MM.1S (cell line): ENCODE measurements at regions not wholly inside any gene's neighbourhood (a gene's known extent, or its start where the extent isn't known, plus 50 kb on each side); places are given as distances from the start of the nearest gene placed in this dataset.

Experiments
- DNase-seq: peaks from one replicate; pipeline ENCODE4 v3.0.0-alpha.2; 2015
- H2AFZ ChIP-seq: fragments of 300-600 bp; sonication (generic); 2 replicates; pipeline ENCODE4 v1.6.0; 2016; ENCODE audit warnings: antibody characterized with exemption, low read length
- H3F3A ChIP-seq: fragments of 300-600 bp; sonication (generic); 2 replicates; pipeline ENCODE4 v1.6.1; 2016; ENCODE audit warnings: mild to moderate bottlenecking, antibody characterized with exemption, low read length, moderate library complexity, mixed read lengths; ENCODE audit not compliant: insufficient read depth
- H3K27ac ChIP-seq: fragments of 300-600 bp; sonication (generic); 2 replicates; pipeline ENCODE4 v1.5.1; 2016; ENCODE audit warnings: mild to moderate bottlenecking, low read length
- H3K27me3 ChIP-seq: fragments of 300-600 bp; sonication (generic); replicated peaks from 2 replicates; pipeline ENCODE4 v1.6.0; 2016; ENCODE audit warnings: low read length; ENCODE audit not compliant: insufficient read depth
- H3K36me3 ChIP-seq: fragments of 300-600 bp; sonication (generic); replicated peaks from 2 replicates; pipeline ENCODE4 v1.6.1; 2016; ENCODE audit warnings: mild to moderate bottlenecking, low read length, mixed read lengths; ENCODE audit not compliant: insufficient read depth
- H3K4me1 ChIP-seq: fragments of 300-600 bp; sonication (generic); 2 replicates; pipeline ENCODE4 v1.6.1; 2016; ENCODE audit warnings: low read length, mixed read lengths
- H3K4me2 ChIP-seq: fragments of 300-600 bp; sonication (generic); 2 replicates; pipeline ENCODE4 v1.6.0; 2016; ENCODE audit warnings: low read depth, low read length
- H3K4me3 ChIP-seq: fragments of 300-600 bp; sonication (generic); 2 replicates; pipeline ENCODE4 v1.5.1; 2016; ENCODE audit warnings: low read length, mixed read lengths
- H3K79me2 ChIP-seq: fragments of 300-600 bp; sonication (generic); 2 replicates; pipeline ENCODE4 v1.6.1; 2016; ENCODE audit warnings: mixed run types, low read length, mixed read lengths
- H3K9ac ChIP-seq: fragments of 300-600 bp; sonication (generic); 2 replicates; pipeline ENCODE4 v1.6.1; 2016; ENCODE audit warnings: low read length, mixed read lengths
- H3K9me2 ChIP-seq: fragments of 300-600 bp; sonication (generic); replicated peaks from 2 replicates; pipeline ENCODE4 v1.6.1; 2016; ENCODE audit warnings: mild to moderate bottlenecking, low read length, mixed read lengths; ENCODE audit not compliant: insufficient read depth
- H3K9me3 ChIP-seq: fragments of 300-600 bp; sonication (generic); replicated peaks from 2 replicates; pipeline ENCODE4 v1.6.1; 2016; ENCODE audit warnings: mild to moderate bottlenecking, low read length, mixed read lengths; ENCODE audit not compliant: insufficient read depth
- H4K20me1 ChIP-seq: fragments of 300-600 bp; sonication (generic); 2 replicates; pipeline ENCODE4 v1.6.1; 2016; ENCODE audit warnings: mild to moderate bottlenecking, low read length, moderate library complexity, mixed read lengths; ENCODE audit not compliant: insufficient read depth
- CTCF ChIP-seq: fragments of 300-600 bp; sonication (generic); IDR thresholded peaks from 2 replicates; pipeline ENCODE4 v1.5.1; 2016; ENCODE audit warnings: antibody characterized with exemption, low read length, mixed read lengths
- EZH2 ChIP-seq: fragments of 300-600 bp; sonication (generic); optimal IDR thresholded peaks from 2 replicates; pipeline ENCODE3; 2017; ENCODE audit warnings: low read depth, mild to moderate bottlenecking, antibody characterized with exemption, low read length, mixed read lengths
- EZH2phosphoT487 ChIP-seq: fragments of 300-600 bp; sonication (generic); IDR thresholded peaks from 2 replicates; pipeline ENCODE4 v1.6.1; 2018; ENCODE audit warnings: antibody characterized with exemption, low read length

DNA sequence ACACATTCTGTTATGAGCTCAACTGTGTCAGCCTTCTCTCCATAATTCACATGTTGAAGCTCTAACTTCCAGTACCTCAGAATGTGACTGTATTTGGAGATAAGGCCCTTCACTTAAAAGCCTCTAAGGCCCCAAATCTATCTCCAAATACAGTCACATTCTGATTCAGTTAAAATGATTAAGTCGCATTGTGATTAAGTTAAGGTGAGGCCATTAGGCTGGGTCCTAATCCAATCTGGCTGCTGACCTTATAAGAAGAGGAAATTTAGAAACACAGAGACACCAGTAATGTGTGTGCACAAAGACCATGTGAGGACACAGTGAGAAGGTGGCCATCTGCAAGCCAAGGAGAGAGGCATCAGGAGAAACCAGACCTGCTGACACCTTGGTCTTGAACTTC, 141.6 kb downstream of the GXYLT1 start:
- no peaks in the 10 kb centered on the region for H3K36me3 ChIP-seq
- no peak overlapping the region for H3K4me2 ChIP-seq
- no peak overlapping the region for H3K9ac ChIP-seq
- H4K20me1 ChIP-seq = no peaks in the 10 kb centered on the region
- no peaks in the 10 kb centered on the region for H3K4me1 ChIP-seq
- no peaks in the 10 kb centered on the region for H3F3A ChIP-seq
- no peaks in the 10 kb centered on the region for H3K9me2 ChIP-seq
- TF ChIP-seq EZH2 (no peak), EZH2phosphoT487 (no peak), CTCF (no peak)
- no peak overlapping the region for H3K27ac ChIP-seq
- no peak overlapping the region for H2AFZ ChIP-seq
- no peaks in the 10 kb centered on the region for H3K79me2 ChIP-seq
- H3K9me3 ChIP-seq = no peaks in the 10 kb centered on the region
- DNase-seq = no peak
- H3K4me3 ChIP-seq = no peak overlapping the region
- H3K27me3 ChIP-seq = no peaks in the 10 kb centered on the region

- Histone ChIP-seq H3K36me3 (no peaks in the 10 kb centered on the region), H3K4me1 (no peaks in the 10 kb centered on the region), H3K4me2 (no peak overlapping the region), H3K79me2 (no peaks in the 10 kb centered on the region), H3K9me3 (no peaks in the 10 kb centered on the region), H3K4me3 (no peak overlapping the region), H3K9me2 (no peaks in the 10 kb centered on the region), H3K9ac (no peak overlapping the region), H4K20me1 (no peaks in the 10 kb centered on the region), H3K27ac (no peak overlapping the region), H3F3A (no peaks in the 10 kb centered on the region), H2AFZ (no peak overlapping the region), H3K27me3 (no peaks in the 10 kb centered on the region)
- TF ChIP-seq CTCF = no peak
- no peak for TF ChIP-seq EZH2
- TF ChIP-seq EZH2phosphoT487 = no peak
- DNase-seq = no peak
Measured at GRCh38 chr12:42002563-42002962, 142.1 kb downstream of the GXYLT1 start.

- Histone ChIP-seq H3K9me2 (no peaks in the 10 kb centered on the region), H3K9me3 (no peaks in the 10 kb centered on the region), H3K4me1 (no peaks in the 10 kb centered on the region), H3K36me3 (no peaks in the 10 kb centered on the region), H4K20me1 (no peaks in the 10 kb centered on the region), H3K4me3 (no peak overlapping the region), H2AFZ (no peak overlapping the region), H3K4me2 (no peak overlapping the region), H3K27ac (no peak overlapping the region), H3F3A (no peaks in the 10 kb centered on the region), H3K27me3 (no peaks in the 10 kb centered on the region), H3K9ac (no peak overlapping the region), H3K79me2 (no peaks in the 10 kb centered on the region)
- no peak for DNase-seq
- TF ChIP-seq EZH2phosphoT487 (no peak), EZH2 (no peak), CTCF (no peak)
Measured at GRCh38 chr12:41998436-41998835, 146.2 kb downstream of the GXYLT1 start.

- TF ChIP-seq EZH2 (no peak), CTCF (no peak), EZH2phosphoT487 (no peak)
- H3K4me3 ChIP-seq = no peak overlapping the region
- H3K9me2 ChIP-seq = no peaks in the 10 kb centered on the region
- H3K27me3 ChIP-seq = no peaks in the 10 kb centered on the region
- H3F3A ChIP-seq = no peaks in the 10 kb centered on the region
- H3K4me1 ChIP-seq = no peaks in the 10 kb centered on the region
- H2AFZ ChIP-seq = no peak overlapping the region
- DNase-seq = no peak
- H3K27ac ChIP-seq = no peak overlapping the region
- no peaks in the 10 kb centered on the region for H3K36me3 ChIP-seq
- no peaks in the 10 kb centered on the region for H4K20me1 ChIP-seq
- H3K9ac ChIP-seq = no peak overlapping the region
- no peak overlapping the region for H3K4me2 ChIP-seq
- no peaks in the 10 kb centered on the region for H3K9me3 ChIP-seq
- no peaks in the 10 kb centered on the region for H3K79me2 ChIP-seq
Measured at GRCh38 chr12:41993283-41993682, 151.4 kb downstream of the GXYLT1 start.
